Esophagus (tissue), 2 donors: ENCODE measurements at regions not wholly inside any gene's neighbourhood (a gene's known extent, or its start where the extent isn't known, plus 50 kb on each side); places are given as distances from the start of the nearest gene placed in this dataset.

Experiments used
- H3K27ac ChIP-seq, 2 donors: one replicate each; pipeline ENCODE4 v1.5.1; 2013; ENCODE audit warnings: low read depth in 2 of 2, mild to moderate bottlenecking in 2 of 2, inconsistent platforms in 1 of 2, low read length in 1 of 2, moderate library complexity in 1 of 2
- H3K27me3 ChIP-seq, 2 donors: one replicate each; pipeline ENCODE4 v1.6.1; 2013; ENCODE audit warnings: low read length in 2 of 2, control low read depth in 1 of 2, mild to moderate bottlenecking in 1 of 2; ENCODE audit not compliant: insufficient read depth in 2 of 2, control insufficient read depth in 1 of 2
- H3K36me3 ChIP-seq, 2 donors: one replicate each; pipeline ENCODE4 v1.6.1; 2013; ENCODE audit warnings: low read length in 1 of 2; ENCODE audit not compliant: control insufficient read depth in 2 of 2, insufficient read depth in 2 of 2
- H3K4me1 ChIP-seq, 2 donors: one replicate each; pipeline ENCODE4 v1.6.1; 2013; ENCODE audit warnings: low read length in 1 of 2; ENCODE audit not compliant: control insufficient read depth in 2 of 2, insufficient read depth in 2 of 2
- H3K4me3 ChIP-seq, 2 donors: one replicate each; pipeline ENCODE4 v1.5.1; 2013; ENCODE audit warnings: low read length in 2 of 2, mild to moderate bottlenecking in 2 of 2, low read depth in 1 of 2, moderate library complexity in 1 of 2
- H3K9me3 ChIP-seq, 2 donors: one replicate each; pipeline ENCODE4 v1.6.1; 2013; ENCODE audit warnings: mild to moderate bottlenecking in 2 of 2, low read depth in 1 of 2, low read length in 1 of 2, moderate library complexity in 1 of 2; ENCODE audit not compliant: control insufficient read depth in 2 of 2, insufficient read depth in 1 of 2
- WGBS, 2 donors: extraction: QIAGEN DNeasy Blood & Tissue Kit; methylation state at CpG; one replicate each; pipeline ENCODE4 v1.1.7; 2013; 5-methylcytosine and 5-hydroxymethylcytosine counted together
- donor health status: healthy with polysubstance abuse.
- donor health status: Bipolar disorder and iron deficiency.

DNA sequence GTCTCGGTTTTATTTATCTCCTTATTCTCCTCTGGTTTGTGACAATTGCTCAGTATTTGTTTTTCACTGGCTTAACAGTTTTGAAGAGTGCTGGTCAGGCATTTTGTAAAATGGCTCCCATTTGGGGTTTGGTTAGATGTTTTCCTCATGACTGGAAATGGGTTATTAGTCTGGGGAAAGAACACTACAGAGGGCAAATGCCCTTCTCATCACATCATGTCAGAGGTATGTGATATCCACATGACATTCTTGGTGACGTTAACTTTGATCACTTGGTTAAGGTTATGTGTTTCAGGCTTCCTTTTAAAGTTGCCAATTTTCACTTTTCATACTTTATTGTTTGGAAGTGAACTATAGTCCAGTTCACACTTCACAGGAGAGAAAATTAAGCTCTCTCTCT lies 74.8 kb upstream of the KLHL1 start:
- Histone ChIP-seq H3K9me3 (no peaks in the 10 kb centered on the region), H3K27ac (no peak overlapping the region), H3K27me3 (no peaks in the 10 kb centered on the region), H3K4me3 (no peak overlapping the region), H3K36me3 (no peaks in the 10 kb centered on the region), H3K4me1 (no peaks in the 10 kb centered on the region)
- WGBS, 2 donors = 57 to 64% methylated on average over 2 of the region's 2 CpGs
